ENCODE measurements at regions not wholly inside any gene's neighbourhood (a gene's known extent, or its start where the extent isn't known, plus 50 kb on each side); places are given as distances from the start of the nearest gene placed in this dataset.
"Not testable (repeated sequence)": the region's sequence is repeated elsewhere in the genome, so short reads cannot be mapped to it uniquely, and the experiment has no call there.

GRCh38 chr9:71268871-71269635, 147.6 kb upstream of the TRPM3 start:
- DNase-seq, result no peak

- no peak for DNase-seq
Observed at GRCh38 chr9:71263451-71263850, 142.0 kb upstream of the TRPM3 start.

DNA sequence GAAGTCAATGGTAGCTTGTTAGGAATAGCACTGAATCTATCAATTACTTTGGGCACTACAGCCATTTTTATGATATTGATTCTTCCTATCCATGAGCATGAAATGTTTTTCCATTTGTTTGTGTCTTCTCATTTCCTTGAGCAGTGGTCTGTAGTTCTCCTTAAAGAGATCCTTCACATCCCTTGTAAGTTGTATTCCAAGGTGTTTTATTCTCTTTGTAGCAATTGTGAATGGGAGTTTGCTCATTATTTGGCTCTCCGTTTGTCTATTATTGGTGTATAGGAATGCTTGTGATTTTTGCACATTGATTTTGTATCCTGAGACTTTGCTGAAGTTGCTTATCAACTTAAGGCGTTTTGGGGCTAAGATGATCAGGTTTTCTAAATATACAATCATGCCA, 139.0 kb upstream of the TRPM3 start:
- not testable (repeated sequence) for DNase-seq

- DNase-seq, result no peak
Observed at GRCh38 chr9:71254592-71255277, 133.3 kb upstream of the TRPM3 start.

DNA sequence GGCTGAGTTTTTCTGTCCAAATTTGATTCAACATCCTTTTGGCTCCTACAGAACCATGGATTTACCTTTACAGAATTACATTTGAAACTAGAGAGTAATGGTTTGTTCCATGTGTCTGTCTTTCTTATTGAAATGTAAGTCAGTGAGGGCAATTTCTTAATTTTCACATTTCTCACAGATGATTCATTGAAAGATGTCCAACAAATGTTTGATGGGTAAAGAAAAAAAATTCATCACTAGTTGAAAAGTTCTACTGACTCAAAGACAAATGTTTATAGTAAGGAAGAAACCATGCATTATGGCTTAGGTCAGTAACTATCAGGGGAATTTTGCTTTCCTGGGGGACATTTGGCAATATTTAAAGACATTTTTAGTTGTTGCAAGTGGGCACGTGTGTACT, 131.6 kb upstream of the TRPM3 start:
- no peak for DNase-seq

DNA sequence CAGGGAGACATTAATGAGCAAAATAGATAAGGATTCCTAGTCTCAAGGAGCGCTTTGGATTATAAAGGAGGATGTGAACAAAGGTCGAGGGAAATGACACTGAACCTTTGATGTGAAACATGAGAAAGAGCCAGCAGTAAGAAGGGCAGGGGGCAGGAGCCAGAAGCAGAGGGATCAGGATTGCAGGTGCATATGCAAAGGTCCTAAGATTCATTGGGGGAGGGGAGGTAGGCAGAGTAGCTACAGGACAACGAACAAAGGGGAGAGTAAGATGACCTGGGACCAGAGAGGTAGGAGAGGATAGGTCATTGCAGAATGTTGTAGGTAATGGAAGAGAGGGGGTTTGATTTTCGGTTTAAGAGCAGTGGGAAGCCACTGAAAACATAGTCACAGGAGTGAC, 129.2 kb upstream of the TRPM3 start:
- DNase-seq, result no peak

GRCh38 chr9:71249729-71250317, 128.4 kb upstream of the TRPM3 start:
- no peak for DNase-seq

GRCh38 chr9:71245651-71246050, 124.2 kb upstream of the TRPM3 start:
- no peak for DNase-seq

- DNase-seq, result no peak
Observed at GRCh38 chr9:71243951-71244350, 122.5 kb upstream of the TRPM3 start.

DNA sequence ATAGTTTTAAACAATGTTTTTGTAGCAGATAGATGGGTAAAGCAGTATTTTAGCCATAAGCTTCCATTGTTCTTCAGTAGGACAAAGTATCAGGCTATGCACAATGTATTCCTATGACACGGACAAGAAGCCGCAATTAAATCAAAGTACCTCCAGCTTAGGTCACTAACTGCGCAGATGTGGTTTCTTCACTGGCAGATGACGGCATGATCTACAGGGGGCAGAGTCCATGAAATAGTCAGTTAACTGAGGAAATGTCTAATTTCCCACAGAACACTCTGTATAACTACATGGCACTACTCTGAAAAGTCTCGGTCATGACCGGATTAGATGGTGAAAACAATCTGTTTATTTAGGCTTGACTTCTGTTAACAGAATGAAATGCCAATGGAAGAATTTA, 120.7 kb upstream of the TRPM3 start:
- DNase-seq, result no peak

- DNase-seq, result no peak
Observed at GRCh38 chr9:71237051-71237450, 115.6 kb upstream of the TRPM3 start.

GRCh38 chr9:71233646-71234045, 112.2 kb upstream of the TRPM3 start:
- DNase-seq, result no peak

DNA sequence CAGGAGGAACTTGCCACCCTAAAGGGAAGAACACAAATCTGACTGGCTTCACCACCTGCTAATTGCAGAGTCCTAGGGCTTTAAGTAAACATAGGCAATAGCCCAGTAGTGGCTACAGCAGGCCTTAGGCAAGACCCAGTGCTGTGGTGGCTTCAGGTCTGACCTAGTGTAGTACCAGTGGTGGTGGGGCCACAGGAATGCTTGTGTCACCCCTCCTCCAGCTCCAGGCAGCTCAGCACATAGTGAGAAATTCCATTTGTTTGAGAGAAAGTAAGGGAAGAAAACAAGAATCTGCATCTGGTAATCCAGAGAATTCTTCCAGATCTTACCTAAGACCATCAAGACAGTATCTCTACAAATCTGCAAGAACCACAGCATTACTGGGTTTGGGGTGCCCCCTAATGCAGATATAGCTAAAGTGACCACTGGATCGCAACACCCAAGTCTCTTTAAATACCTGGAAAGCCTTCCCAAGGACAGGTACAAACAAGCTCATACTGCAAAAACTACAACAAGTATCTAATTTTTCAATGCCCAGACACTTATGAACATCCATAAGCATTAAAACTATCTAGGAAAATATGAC, 102.6 kb upstream of the TRPM3 start:
- no peak for DNase-seq

DNA sequence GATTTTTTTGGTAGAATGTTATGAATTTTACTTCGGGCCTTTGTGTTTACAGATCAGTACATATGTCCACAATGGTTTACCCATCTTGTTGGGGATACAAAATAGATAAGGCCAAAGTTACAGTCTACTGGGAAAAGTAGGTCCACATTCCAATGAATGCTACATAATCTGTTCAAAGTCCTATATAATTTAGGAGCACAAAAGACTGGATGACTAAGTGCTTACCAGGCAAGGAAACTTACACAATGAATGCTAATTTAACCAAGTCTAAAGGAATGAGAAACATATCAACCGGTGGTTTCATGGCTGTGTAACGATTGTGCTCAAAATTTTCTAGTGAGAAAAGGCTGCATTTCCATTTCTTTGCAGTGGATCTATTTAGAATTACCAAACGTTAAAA, 97.4 kb upstream of the TRPM3 start:
- DNase-seq, result no peak

DNA sequence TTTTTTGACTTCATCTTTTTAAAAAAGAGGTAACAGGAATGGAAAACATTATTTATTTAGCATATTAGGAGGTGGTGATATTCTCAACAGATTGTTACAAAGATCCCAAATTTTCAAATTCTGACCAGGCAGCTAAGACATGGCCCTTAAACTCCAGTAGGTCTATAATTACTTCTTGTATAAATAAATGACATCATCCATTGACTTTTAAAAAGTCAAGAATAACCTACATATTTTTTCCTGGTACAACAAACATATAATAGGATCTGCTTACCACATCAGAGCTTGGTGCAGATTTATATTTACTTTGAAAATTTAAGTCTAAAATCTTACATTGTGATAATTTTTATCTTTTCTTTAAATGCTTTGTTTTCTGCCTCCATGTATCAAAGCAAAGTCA, 92.2 kb upstream of the TRPM3 start:
- DNase-seq, result no peak

- DNase-seq, result no peak
Observed at GRCh38 chr9:71210326-71210725, 88.9 kb upstream of the TRPM3 start.

- DNase-seq, result no peak
Observed at GRCh38 chr9:71209890-71210289, 88.5 kb upstream of the TRPM3 start.

GRCh38 chr9:71202931-71203330, 81.5 kb upstream of the TRPM3 start:
- no peak for DNase-seq

- DNase-seq, result no peak
Observed at GRCh38 chr9:71191708-71192107, 70.3 kb upstream of the TRPM3 start.

GRCh38 chr9:71183251-71183650, 61.8 kb upstream of the TRPM3 start:
- no peak for DNase-seq

- DNase-seq, result no peak
Observed at GRCh38 chr9:71179183-71179582, 57.8 kb upstream of the TRPM3 start.

DNA sequence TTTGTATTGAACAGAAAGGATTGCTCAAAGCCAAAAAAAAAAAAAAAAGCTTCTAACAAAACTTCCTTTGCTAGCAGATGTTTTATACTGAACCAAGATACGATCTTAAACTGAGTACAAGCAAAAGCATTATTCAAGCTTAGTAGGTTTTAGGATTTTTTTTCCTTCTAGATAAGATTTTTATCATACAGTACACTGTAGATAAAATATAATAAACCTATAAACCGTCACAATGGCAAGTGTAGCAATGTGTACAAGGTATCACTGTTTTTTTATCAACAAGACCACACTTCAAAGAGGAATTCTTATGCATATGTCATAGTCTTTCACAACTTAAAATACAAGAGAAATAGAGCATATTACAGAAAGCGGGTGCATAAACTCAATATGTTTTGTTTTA, 56.5 kb upstream of the TRPM3 start:
- DNase-seq, result no peak

GRCh38 chr9:71171517-71171916, 50.1 kb upstream of the TRPM3 start:
- no peak for DNase-seq
